ENCODE measurements at regions not wholly inside any gene's neighbourhood (a gene's known extent, or its start where the extent isn't known, plus 50 kb on each side); places are given as distances from the start of the nearest gene placed in this dataset.

DNA sequence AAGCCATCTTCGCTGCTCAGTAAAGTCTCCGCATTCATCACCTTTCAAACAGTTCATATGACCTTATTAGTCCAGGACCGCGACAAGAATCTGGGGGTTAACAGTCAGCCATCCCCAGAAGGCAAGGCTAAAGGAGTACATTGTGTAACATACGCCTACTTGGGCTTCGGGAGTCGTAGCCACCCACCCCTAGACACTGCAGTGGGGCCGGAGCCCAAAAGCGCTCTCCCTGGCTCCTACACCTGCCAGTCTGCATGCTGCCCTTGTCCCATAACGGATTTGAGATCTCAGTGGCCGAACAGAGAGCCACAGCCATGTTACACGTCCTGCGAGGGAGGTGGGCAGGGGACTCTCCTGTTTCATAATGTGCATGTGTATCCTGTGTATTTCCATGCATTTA is 1405.5 kb downstream of the GRIK2 start:
- Histone ChIP-seq H2BK20ac (ENCODE audit: low read length) (no peak overlapping the region), H2AK5ac (ENCODE audit: low read depth, low read length) (no peak overlapping the region), H3K14ac (ENCODE audit: insufficient read length) (no peak overlapping the region), H3K23ac (ENCODE audit: insufficient read length) (no peak overlapping the region), H3K36me3 (ENCODE audit: control insufficient read depth in 2 of 4, insufficient read depth in 4 of 4, low read length in 3 of 4) (no peaks in the 10 kb centered on the region), H3K9ac (replicated peaks in 1 of 4; ENCODE audit: extremely low read depth in 1 of 4, low read depth in 3 of 4, low read length in 3 of 4) (no peak overlapping the region), H2BK12ac (ENCODE audit: low read depth, low read length) (0 out of 2 replicates have a peak overlapping the region, but pooled peaks have one; percentile 81), H3K4ac (replicated peaks; ENCODE audit: insufficient read length, low read depth, low read length) (no peak overlapping the region), H3K4me1 (replicated peaks in 1 of 4; ENCODE audit: control insufficient read depth in 3 of 4, insufficient read depth in 4 of 4, low read length in 3 of 4) (peaks cover 0 to 4% (median 2%) of the 10 kb centered on the region in 4 experiments; a peak in 3 of 7 replicates), H3K27me3 (replicated peaks in 1 of 4; ENCODE audit: control insufficient read depth in 3 of 4, extremely low read depth in 1 of 4, insufficient read depth in 3 of 4, low read length in 3 of 4) (no peaks in the 10 kb centered on the region), H4K8ac (ENCODE audit: extremely low read depth, insufficient read depth, low read length) (peak overlapping the region; percentile 66; the same call in 1 of the 2 replicates), H4K5ac (ENCODE audit: insufficient read length, low read depth, low read length) (no peak overlapping the region), H3K4me3 (ENCODE audit: extremely low read depth in 1 of 4, insufficient read depth in 2 of 4, low read depth in 3 of 4, low read length in 4 of 4) (peak overlapping the region; percentile 60 to 69 (median 66); a peak in 7 of 8 replicates), H2BK120ac (replicated peaks; ENCODE audit: low read depth, low read length) (no peak overlapping the region), H3K56ac (replicated peaks; ENCODE audit: insufficient read length, low read depth, low read length) (no peak overlapping the region), H4K20me1 (replicated peaks in 1 of 2; ENCODE audit: control insufficient read depth in 1 of 2, insufficient read depth in 2 of 2, low read length in 2 of 2) (no peaks in the 10 kb centered on the region), H3K79me1 (ENCODE audit: low read depth, low read length) (no peaks in the 10 kb centered on the region), H4K91ac (replicated peaks; ENCODE audit: insufficient read length, low read length) (no peak overlapping the region), H3K18ac (ENCODE audit: extremely low read depth, low read length) (no peak overlapping the region), H3K9me3 (ENCODE audit: insufficient read depth in 2 of 2, low read depth in 1 of 2, low read length in 1 of 2) (no peaks in the 10 kb centered on the region), H3K23me2 (ENCODE audit: low read depth, low read length) (no peaks in the 10 kb centered on the region), H2BK5ac (ENCODE audit: low read depth, low read length) (no peak overlapping the region), H2AFZ (ENCODE audit: low read length) (peak overlapping the region; percentile 99), H3K27ac (ENCODE audit: low read depth, low read length) (no peak overlapping the region), H3K79me2 (ENCODE audit: control insufficient read depth in 1 of 2, insufficient read depth in 2 of 2, low read length in 2 of 2) (no peaks in the 10 kb centered on the region), H3K4me2 (ENCODE audit: insufficient read depth in 1 of 2, low read depth in 2 of 2, low read length in 2 of 2) (peak overlapping the region; percentile 74 to 84), H2BK15ac (ENCODE audit: low read length) (no peak overlapping the region)
- DNase-seq (ENCODE audit: low read depth in 1 of 2, low spot score in 2 of 2) (no peak), FAIRE-seq (no peak)
- ChIA-PET POLR2A (ENCODE audit: partially characterized antibody) (no interaction called here), CTCF (ENCODE audit: partially characterized antibody) (interaction anchor here (2.8 kb wide), 1 partner anchor 9 kb away, joined by 9 read pairs; no protein-coding TSS in a partner anchor)
- TF ChIP-seq ASH2L (IDR thresholded peaks at IDR 0.05; ENCODE audit: low read length) (peak; percentile 17), KDM4A (IDR thresholded peaks at IDR 0.05; ENCODE audit: low read depth, low read length, severe bottlenecking) (no peak)
- WGBS, 2 experiments (ENCODE audit: extremely low coverage in 1 of 2, insufficient coverage in 1 of 2, insufficient read length in 1 of 2, insufficient replicate concordance in 2 of 2, low coverage in 1 of 2, low lambda C conversion rate in 2 of 2, missing lambda C conversion rate in 1 of 2), result 70% methylated on average over 13 of the region's 13 CpGs; no CpG with 5 or more reads in 1 of the 2 experiments

Measured in H1 (cell line).